GM18858 (cell line): ENCODE measurements at regions not wholly inside any gene's neighbourhood (a gene's known extent, or its start where the extent isn't known, plus 50 kb on each side); places are given as distances from the start of the nearest gene placed in this dataset.

Experiments
- ATAC-seq: cut with Tn5 transposase; IDR thresholded peaks from one replicate; pipeline ENCODE4 v1.9.1; 2021; ENCODE audit not compliant: unreplicated experiment

DNA sequence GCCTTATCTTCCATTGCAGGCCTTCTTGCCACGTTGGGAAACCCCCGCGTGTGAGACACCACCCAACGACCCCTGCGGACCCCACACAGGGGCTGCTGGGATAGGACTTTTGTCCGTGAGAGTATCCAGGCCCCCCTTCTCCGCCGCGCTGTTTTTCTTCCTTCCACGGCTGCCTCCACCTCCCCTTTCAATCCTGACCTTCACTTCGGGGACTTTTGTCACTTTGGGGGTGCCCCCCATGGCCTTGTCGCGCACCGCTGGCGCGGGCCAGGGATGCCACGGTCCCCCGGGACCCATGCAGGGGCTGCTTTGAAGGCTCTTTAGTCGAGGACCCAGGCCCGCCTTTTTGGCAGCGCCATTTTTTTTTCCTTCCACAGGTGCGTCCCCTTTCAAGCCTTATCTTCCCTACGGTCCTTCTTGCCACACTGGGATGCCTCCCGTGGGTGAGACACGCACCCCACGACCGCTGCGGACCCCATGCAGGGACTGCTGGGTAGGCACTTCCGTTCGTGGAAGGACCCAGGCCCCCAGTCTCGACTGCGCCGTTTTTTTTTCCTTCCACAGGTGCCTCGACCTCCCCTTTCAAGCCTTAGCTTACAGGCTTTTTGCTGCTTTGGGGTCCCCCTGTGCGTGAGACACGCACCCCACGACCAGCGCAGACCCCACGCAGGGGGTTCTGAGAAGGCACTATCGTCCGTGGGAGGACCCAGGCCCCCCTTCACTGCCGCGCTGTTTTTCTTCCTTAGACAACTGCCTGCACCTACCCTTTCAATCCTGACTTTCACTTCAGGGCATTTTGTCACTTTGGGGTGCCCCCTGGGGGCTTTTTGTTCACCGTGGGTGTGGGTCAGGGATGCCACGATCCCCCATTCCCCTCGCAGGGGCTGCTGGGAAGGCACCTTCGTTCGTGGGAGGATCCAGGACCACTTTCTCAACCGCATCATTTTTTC lies 267.4 kb downstream of the ALG10 start:
- no peak for ATAC-seq

GRCh38 chr12:34290381-34290995 lies 268.2 kb downstream of the ALG10 start:
- ATAC-seq, result no peak

- no peak for ATAC-seq
These were observed 268.7 kb downstream of the ALG10 start for GRCh38 chr12:34291001-34291400.

DNA sequence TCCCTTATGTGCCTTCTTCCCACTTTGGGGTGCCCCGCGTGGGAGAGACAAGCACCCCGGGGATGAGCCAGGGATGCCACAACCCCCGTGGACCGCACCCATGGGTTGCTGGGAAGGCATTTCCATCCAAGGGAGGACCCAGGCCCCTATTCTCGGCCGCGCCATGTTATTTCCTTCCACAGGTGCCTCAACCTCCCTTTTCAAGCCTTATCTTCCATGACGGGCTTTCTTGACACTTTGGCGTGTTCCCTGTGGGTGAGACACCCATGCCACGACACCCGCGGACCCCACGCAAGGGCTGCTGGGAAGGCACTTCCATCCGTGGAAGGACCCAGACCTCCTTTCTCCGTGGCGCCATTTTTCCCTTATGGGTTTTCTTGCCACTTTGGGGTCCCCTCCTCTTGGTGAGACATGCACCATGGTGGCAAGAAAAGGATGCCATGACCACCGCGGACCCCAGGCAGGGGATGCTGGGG lies 269.2 kb downstream of the ALG10 start:
- no peak for ATAC-seq

DNA sequence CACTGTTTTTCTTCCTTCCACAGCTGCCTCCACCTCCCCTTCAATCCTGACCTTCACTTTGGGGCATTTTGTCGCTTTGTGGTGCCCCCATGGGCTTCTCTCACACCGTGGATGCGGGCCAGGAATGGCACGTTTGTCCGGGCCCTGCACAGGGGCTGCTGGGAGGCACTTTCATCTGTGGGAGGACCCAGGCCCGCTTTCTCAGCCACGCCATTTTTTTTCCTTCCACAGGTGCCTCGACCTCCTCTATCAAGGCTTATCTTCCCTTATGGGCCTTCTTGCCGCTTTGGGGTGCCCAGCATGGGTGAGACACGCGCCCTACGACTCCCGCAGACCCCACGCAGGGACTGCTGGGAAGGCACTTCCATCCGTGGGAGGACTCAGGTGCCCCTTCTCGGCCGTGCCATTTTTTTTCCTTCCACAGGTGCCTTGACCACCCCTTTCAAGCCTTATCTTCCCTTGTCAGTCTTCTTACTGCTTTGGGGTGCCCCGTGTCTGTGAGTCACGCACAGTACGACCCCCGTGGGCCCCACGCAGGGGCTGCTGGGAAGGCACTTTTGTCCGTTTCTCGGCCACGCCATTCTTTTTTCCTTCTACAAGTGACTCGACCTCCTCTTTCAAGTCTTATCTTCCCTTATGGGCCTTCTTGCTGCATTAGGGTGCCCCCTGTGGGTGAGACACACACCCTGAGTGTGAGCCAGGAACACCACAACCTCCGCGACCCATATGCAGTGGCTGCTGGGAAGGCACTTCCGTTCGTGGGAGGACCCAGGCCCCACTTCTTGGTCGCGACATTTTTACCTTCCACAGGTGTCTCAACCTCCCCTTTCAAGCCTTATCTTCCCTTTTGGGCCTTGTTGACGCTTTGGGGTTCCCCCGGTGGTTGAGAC lies 270.7 kb downstream of the ALG10 start:
- no peak for ATAC-seq

GRCh38 chr12:34294137-34294536 lies 271.8 kb downstream of the ALG10 start:
- ATAC-seq, result no peak

DNA sequence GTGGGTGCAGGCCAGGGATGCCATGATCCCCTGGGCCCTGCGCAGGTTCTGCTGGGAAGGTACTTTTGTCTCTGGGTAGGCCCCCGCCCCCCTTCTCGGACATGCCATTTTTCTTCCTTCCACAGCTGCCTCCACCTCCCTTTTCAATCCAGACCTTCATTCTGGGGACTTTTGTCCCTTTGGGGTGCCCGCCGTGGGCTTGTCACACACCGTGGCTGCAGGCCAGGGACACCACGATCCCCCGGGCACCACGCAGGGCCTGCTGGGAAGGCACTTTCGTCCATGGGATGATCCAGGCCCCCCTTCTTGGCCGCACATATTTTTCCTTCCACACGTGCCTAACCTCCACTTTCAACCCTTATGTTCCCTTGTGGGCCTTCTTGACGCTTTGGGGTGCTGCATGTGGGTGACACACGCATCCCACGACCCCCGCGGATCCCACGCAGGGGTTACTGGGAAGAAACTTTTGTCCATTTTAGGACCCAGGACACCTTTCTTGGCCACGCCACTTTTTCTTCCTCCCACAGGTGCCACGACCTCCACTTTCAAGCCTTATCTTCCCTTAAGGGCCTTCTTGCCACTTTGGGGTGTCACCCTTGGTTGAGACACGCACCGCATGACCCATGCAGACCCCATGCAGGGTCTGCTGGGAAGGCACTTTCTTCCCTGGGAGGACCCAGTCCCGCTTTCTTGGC lies 272.5 kb downstream of the ALG10 start:
- ATAC-seq, result no peak

DNA sequence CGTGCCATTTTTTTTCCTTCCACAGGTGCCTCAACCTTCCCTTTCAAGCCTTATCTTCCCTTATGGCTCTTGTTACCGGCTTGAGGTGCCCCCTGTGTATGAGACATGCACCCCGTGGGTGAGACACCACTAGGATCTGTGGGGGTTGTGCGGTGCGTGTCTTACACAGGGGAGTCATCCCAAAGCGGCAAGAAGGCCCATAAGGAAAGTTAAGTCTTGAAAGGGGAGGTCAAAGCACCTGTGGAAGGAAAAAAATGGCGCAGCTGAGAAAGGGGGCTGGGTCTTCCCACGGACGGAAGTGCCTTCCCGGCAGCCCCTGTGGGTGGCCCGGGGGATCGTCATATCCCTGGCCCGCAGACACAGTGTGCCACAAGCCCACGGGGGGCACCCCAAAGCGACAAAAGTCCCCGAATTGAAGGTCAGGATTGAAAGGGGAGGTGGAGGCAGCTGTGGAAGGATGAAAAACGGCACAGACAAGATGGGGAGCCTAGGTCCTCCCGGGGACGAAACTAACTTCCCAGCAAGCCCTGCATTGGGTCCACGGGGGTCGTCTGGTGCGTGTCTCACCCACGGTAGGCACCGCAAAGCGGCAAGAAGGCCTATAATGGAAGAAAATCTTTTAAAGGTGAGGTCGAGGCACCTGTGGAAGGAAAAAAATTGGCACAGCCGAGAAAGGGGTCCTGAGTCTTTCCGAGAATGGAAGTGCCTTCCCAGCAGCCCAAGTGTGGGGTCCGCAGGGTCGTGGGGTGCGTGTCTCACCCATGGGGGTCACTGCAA lies 273.3 kb downstream of the ALG10 start:
- ATAC-seq, result no peak

- no peak for ATAC-seq
These were observed 274.1 kb downstream of the ALG10 start for GRCh38 chr12:34296143-34297041.

- no peak for ATAC-seq
These were observed 275.0 kb downstream of the ALG10 start for GRCh38 chr12:34297126-34297789.

DNA sequence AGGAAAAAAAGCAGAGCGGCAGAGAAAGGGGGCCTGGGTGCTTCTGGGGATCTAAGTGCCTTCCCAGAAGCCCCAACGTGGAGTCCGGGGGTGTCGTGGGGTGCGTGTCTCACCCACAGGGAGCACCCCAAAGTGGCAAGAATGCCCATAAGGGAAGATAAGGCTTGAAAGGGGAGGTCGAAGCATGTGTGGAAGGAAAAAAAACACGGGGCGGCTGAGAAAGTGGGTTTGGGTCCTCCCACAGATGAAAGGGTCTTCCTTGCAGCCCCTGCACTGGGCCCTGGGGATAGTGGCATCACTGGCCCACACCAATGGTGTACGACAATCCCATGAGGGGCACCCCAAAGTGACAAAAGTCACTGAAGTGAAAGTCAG lies 275.5 kb downstream of the ALG10 start:
- no peak for ATAC-seq

- no peak for ATAC-seq
These were observed 276.1 kb downstream of the ALG10 start for GRCh38 chr12:34298176-34298970.

DNA sequence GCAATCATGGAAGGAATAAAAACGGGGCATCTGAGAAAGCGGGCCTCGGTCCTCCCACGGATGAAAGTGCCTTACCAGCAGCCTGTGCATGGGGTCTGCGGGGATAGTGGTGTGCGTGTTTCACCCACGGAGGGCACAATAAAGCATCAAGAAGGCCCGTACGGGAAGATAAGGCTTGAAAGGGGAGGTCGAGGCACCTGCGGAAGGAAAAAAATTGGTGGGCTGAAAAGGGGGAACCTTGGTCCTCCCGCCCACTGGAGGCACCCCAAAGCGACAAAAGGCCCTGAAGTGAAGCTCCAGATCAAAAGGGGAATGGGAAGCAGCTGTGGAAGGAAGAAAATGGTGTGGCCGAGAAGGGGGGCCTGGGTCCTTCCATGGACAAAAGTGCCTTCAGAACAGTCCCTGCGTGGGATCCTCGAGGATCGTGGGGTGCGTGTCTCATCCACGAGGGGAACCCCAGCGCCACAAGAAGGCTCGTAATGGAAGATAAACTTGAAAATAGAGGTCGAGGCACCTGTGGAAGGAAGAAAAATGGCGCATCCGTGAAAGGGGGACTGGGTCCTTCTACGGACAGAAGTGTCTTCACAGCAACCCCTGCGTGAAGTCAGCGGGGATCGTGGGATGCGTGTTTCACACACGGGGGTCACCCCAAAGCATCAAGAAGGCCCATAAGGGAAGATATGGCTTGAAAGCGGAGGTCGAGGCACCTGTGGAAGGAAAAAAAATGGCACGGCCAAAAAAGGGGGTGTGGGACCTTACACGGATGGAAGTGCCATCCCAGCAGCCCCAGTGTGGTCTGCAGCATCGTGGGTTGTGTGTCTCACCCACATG lies 276.9 kb downstream of the ALG10 start:
- ATAC-seq, result no peak

DNA sequence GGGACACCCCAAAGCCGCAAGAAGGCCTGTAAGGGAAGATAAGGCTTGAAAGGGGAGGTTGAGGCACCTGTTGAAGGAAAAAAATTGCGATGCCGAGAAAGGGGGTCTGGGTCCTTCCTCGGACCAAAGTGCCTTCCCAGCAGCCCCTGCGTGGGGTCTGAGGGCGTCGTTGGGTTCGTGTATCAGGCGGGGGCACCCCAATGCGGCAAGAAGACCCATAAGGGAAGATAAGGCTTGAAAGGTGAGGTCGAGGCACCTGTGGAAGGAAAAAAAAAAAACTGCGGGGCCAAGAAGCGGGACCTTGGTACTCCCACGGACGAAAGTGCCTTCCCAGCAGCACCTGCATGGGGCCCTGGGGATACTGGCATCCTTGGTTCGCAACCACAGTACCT lies 277.5 kb downstream of the ALG10 start:
- no peak for ATAC-seq

- no peak for ATAC-seq
These were observed 278.3 kb downstream of the ALG10 start for GRCh38 chr12:34300376-34301250.
